Ovary (tissue), 7 donors: ENCODE measurements at regions not wholly inside any gene's neighbourhood (a gene's known extent, or its start where the extent isn't known, plus 50 kb on each side); places are given as distances from the start of the nearest gene placed in this dataset.

Source experiments
- DNase-seq, 5 donors: peaks; one replicate each; pipeline ENCODE4 v3.0.0-alpha.2; 2019 to 2020
- H3K27ac ChIP-seq, 2 donors: fragments of 200-600 bp; one replicate each; pipeline versions ENCODE4 v1.5.1 to v1.8.0; 2019 to 2022
- H3K27me3 ChIP-seq: fragments of 200-600 bp; one replicate; pipeline ENCODE4 v1.8.0; 2022
- H3K36me3 ChIP-seq: fragments of 200-600 bp; sonication (generic); one replicate; pipeline ENCODE4 v1.5.1; 2019
- H3K4me1 ChIP-seq: one replicate; pipeline ENCODE4 v1.8.1; 2013; ENCODE audit warnings: mild to moderate bottlenecking, moderate library complexity; ENCODE audit not compliant: insufficient read depth
- H3K4me3 ChIP-seq: fragments of 200-600 bp; sonication (generic); one replicate; pipeline ENCODE4 v1.5.1; 2017
- H3K9me3 ChIP-seq, 2 donors: fragments of 200-600 bp in 1 of 2; sonication (generic) in 1 of 2; one replicate each; pipeline versions ENCODE4 v1.5.1 to v1.8.1; 2013 to 2019; ENCODE audit warnings: mild to moderate bottlenecking in 1 of 2, moderate library complexity in 1 of 2
- CTCF ChIP-seq, 3 donors: fragments of 450-650 bp in 2 of 3; fragments of 200-600 bp in 1 of 3; IDR thresholded peaks; one replicate each; pipeline versions ENCODE4 v1.5.1 to v1.8.0; 2016 to 2022; ENCODE audit warnings: antibody characterized with exemption in 3 of 3, mild to moderate bottlenecking in 1 of 3
- EP300 ChIP-seq: sonication (generic); formaldehyde crosslinking; IDR thresholded peaks from one replicate; pipeline ENCODE4 v1.6.1; 2017; ENCODE audit warnings: antibody characterized with exemption
- POLR2A ChIP-seq: fragments of 450-650 bp; IDR thresholded peaks from one replicate; pipeline ENCODE4 v1.6.1; 2017; ENCODE audit warnings: antibody characterized with exemption, mild to moderate bottlenecking, moderate library complexity
- WGBS, 3 donors: extraction: QIAGEN DNeasy Blood & Tissue Kit in 1 of 3; methylation state at CpG; one replicate each; pipeline versions ENCODE4 v1.1.5 to v1.1.7; 2013 to 2017; 5-methylcytosine and 5-hydroxymethylcytosine counted together
- intact Hi-C, 4 donors: fragments of 100-400 bp; cut with DNase I; formaldehyde crosslinking; loops; one replicate each; pipeline versions ENCODE4 v1.11.0 to v1.15.1; 2022 to 2023
- donor health status: DM: no; HTN: no; CAD: no; lungs with moderate emphysema.
- donor health status: DM: no; HTN: no; CAD: no.
- donor health status: Bipolar disorder and iron deficiency.
- donor health status: DM: no; HTN: no; CAD: no.
- donor health status: DM: yes; HTN: yes; CAD: no.

- TF ChIP-seq CTCF (IDR thresholded peaks at IDR 0.05), result no peak
- TF ChIP-seq EP300, result no peak
- TF ChIP-seq POLR2A, result no peak
- H3K4me3 ChIP-seq, result no peak overlapping the region
- DNase-seq, result no peak
- H3K36me3 ChIP-seq, result no peaks in the 10 kb centered on the region
- no peak overlapping the region for H3K27ac ChIP-seq
- intact Hi-C loops, result no loop called here
- WGBS, 3 donors, result 60 to 73% (median 67%) methylated on average over 4 of the region's 4 CpGs
- H3K9me3 ChIP-seq, result no peaks in the 10 kb centered on the region
- peaks cover 3% of the 10 kb centered on the region for H3K4me1 ChIP-seq
- H3K27me3 ChIP-seq, result no peaks in the 10 kb centered on the region
These were observed 128.9 kb upstream of the PTPN3 start for GRCh38 chr9:109627042-109627441.

GRCh38 chr9:109629615-109630014 lies 131.5 kb upstream of the PTPN3 start:
- Histone ChIP-seq H3K27me3 (no peaks in the 10 kb centered on the region), H3K27ac (no peak overlapping the region), H3K4me3 (no peak overlapping the region), H3K36me3 (no peaks in the 10 kb centered on the region), H3K4me1 (peaks cover 3% of the 10 kb centered on the region), H3K9me3 (no peaks in the 10 kb centered on the region)
- 51 to 71% (median 67%) methylated on average over 1 of the region's 1 CpG for whole genome bisulfite sequencing, 3 donors
- TF ChIP-seq CTCF (IDR thresholded peaks at IDR 0.05) (no peak), EP300 (no peak), POLR2A (no peak)
- DNase-seq, result no peak
- intact Hi-C loops, result no loop called here

GRCh38 chr9:109632817-109633216 lies 134.7 kb upstream of the PTPN3 start:
- no peaks in the 10 kb centered on the region for H3K36me3 ChIP-seq
- H3K27me3 ChIP-seq, result no peaks in the 10 kb centered on the region
- no peaks in the 10 kb centered on the region for H3K9me3 ChIP-seq
- intact Hi-C loops, result no loop called here
- H3K4me3 ChIP-seq, result no peak overlapping the region
- WGBS, 3 donors, result 23 to 41% (median 28%) methylated on average over 2 of the region's 2 CpGs
- TF ChIP-seq EP300 (no peak), POLR2A (no peak), CTCF (IDR thresholded peaks at IDR 0.05) (no peak)
- H3K4me1 ChIP-seq, result no peaks in the 10 kb centered on the region
- no peak overlapping the region for H3K27ac ChIP-seq
- no peak for DNase-seq

GRCh38 chr9:109639674-109640579 lies 140.1 kb upstream of the PALM2AKAP2 start:
- DNase-seq, result peak in 2 of 5 donors; percentile 17 to 31
- Histone ChIP-seq H3K27ac (no peak overlapping the region), H3K9me3 (no peaks in the 10 kb centered on the region), H3K4me1 (peaks cover 2% of the 10 kb centered on the region), H3K36me3 (no peaks in the 10 kb centered on the region), H3K27me3 (no peaks in the 10 kb centered on the region), H3K4me3 (peak overlapping the region; percentile 22)
- TF ChIP-seq POLR2A (no peak), CTCF (IDR thresholded peaks at IDR 0.05) (no peak), EP300 (no peak)
- intact Hi-C loops, result no loop called here
- WGBS, 3 donors, result 2 to 3% (median 3%) methylated on average over 35 to 43 of the region's 43 CpGs
